ENCODE measurements at regions not wholly inside any gene's neighbourhood (a gene's known extent, or its start where the extent isn't known, plus 50 kb on each side); places are given as distances from the start of the nearest gene placed in this dataset.

DNA sequence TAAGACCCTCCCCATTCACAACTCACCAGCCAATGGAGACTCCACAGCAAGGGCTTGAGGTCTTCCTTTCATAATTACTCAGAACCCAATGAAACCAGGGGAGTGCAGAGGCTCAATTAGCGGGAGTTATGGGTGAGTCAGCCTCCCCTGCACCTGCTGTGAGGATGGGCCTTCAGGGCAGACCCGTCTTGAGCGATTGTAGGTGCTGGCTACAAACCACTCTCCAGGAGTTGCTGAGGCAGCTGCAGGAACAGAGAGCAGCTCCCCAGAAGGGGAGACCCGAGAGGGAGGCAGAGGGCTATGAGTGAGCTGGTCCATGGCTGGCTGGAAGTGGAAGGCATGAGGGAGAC is 58.5 kb upstream of the SORCS3 start:
- Histone ChIP-seq H3K27me3 (peaks cover 0 to 74% (median 53%) of the 10 kb centered on the region in 7 donors), H3K4me1 (peaks cover 0 to 10% (median 0%) of the 10 kb centered on the region in 9 donors), H3K9me3 (no peaks in the 10 kb centered on the region), H3K4me3 (no peak overlapping the region), H3K36me3 (no peaks in the 10 kb centered on the region), H3K27ac (no peak overlapping the region)
- DNase-seq, result no peak
- intact Hi-C loops (cut with DNase I), result no loop called here
- TF ChIP-seq, protein P1, sequence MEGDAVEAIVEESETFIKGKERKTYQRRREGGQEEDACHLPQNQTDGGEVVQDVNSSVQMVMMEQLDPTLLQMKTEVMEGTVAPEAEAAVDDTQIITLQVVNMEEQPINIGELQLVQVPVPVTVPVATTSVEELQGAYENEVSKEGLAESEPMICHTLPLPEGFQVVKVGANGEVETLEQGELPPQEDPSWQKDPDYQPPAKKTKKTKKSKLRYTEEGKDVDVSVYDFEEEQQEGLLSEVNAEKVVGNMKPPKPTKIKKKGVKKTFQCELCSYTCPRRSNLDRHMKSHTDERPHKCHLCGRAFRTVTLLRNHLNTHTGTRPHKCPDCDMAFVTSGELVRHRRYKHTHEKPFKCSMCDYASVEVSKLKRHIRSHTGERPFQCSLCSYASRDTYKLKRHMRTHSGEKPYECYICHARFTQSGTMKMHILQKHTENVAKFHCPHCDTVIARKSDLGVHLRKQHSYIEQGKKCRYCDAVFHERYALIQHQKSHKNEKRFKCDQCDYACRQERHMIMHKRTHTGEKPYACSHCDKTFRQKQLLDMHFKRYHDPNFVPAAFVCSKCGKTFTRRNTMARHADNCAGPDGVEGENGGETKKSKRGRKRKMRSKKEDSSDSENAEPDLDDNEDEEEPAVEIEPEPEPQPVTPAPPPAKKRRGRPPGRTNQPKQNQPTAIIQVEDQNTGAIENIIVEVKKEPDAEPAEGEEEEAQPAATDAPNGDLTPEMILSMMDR (IDR thresholded peaks at IDR 0.05), result no peak
- no peak for ATAC-seq
- 72 to 86% methylated on average over 4 of the region's 4 CpGs for WGBS, 2 donors

GRCh38 chr10:104582966-104583365 is 58.1 kb upstream of the SORCS3 start:
- TF ChIP-seq, protein P1 (IDR thresholded peaks at IDR 0.05), result no peak
- no peak overlapping the region for H3K27ac ChIP-seq
- no peak overlapping the region for H3K4me3 ChIP-seq
- WGBS, 2 donors, result 88 to 96% methylated on average over 1 of the region's 1 CpG
- peaks cover 0 to 70% (median 49%) of the 10 kb centered on the region in 7 donors for H3K27me3 ChIP-seq
- intact Hi-C loops (cut with DNase I), result no loop called here
- ATAC-seq, result no peak
- peaks cover 0 to 10% (median 0%) of the 10 kb centered on the region in 9 donors for H3K4me1 ChIP-seq
- DNase-seq, result no peak
- no peaks in the 10 kb centered on the region for H3K36me3 ChIP-seq
- no peaks in the 10 kb centered on the region for H3K9me3 ChIP-seq

DNA sequence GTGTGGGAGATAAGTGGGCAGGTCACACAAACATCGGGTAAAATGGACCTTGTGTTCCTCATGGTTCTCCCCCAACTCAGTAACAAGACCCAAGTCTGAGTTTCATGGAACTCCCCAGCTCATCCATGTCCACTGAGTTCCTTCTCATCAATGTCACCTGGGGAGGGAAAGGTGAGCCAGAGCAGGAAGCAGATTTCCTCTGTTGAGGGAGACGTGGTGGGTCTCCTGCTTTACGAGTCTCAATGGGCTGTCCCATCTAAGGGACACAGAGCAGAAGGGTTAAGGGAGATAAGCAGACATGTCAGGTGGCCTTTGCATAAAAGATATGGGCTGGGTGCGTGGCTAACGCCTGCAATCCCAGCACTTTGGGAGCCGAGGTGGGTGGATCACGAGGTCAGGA is 56.5 kb upstream of the SORCS3 start:
- H3K27me3 ChIP-seq, result peaks cover 0 to 57% (median 38%) of the 10 kb centered on the region in 7 donors
- no peak overlapping the region for H3K27ac ChIP-seq
- WGBS, 2 donors, result 48 to 53% methylated on average over 7 of the region's 7 CpGs
- H3K9me3 ChIP-seq, result no peaks in the 10 kb centered on the region
- ATAC-seq (no peak), DNase-seq (no peak)
- peaks cover 0 to 10% (median 0%) of the 10 kb centered on the region in 9 donors for H3K4me1 ChIP-seq
- TF ChIP-seq, protein P1 (IDR thresholded peaks at IDR 0.05), result no peak
- H3K4me3 ChIP-seq, result no peak overlapping the region
- intact Hi-C loops (cut with DNase I), result no loop called here
- H3K36me3 ChIP-seq, result no peaks in the 10 kb centered on the region

DNA sequence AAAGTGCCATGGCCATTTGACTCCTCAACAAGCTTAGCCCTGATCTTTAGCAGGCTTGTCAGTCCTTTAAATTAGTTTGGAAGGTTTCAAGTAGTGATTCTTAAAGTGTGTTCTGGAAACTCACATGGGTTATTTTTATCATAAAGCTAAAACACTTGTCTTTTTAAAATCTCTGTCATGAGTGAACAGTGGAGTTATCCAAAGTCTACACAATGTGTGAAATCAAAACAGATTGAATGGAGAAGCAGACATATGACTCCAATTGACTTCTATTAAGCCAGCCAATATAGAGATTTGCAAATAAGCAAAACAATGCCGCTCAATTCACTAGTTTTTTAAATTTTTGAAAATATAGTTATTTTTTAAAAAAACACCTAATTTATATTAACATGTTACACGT is 53.3 kb upstream of the SORCS3 start:
- 71 to 77% methylated on average over 2 of the region's 2 CpGs for WGBS, 2 donors
- DNase-seq (no peak), ATAC-seq (no peak)
- intact Hi-C loops (cut with DNase I), result no loop called here
- Histone ChIP-seq H3K27ac (no peak overlapping the region), H3K36me3 (no peaks in the 10 kb centered on the region), H3K9me3 (no peaks in the 10 kb centered on the region), H3K4me1 (no peaks in the 10 kb centered on the region), H3K4me3 (no peak overlapping the region), H3K27me3 (peaks cover 0 to 41% (median 9%) of the 10 kb centered on the region in 7 donors)
- TF ChIP-seq, protein P1 (IDR thresholded peaks at IDR 0.05), result no peak
